Glomerular visceral epithelial cell (primary cell): ENCODE measurements at regions not wholly inside any gene's neighbourhood (a gene's known extent, or its start where the extent isn't known, plus 50 kb on each side); places are given as distances from the start of the nearest gene placed in this dataset.
"Not testable (repeated sequence)": the region's sequence is repeated elsewhere in the genome, so short reads cannot be mapped to it uniquely, and the experiment has no call there.

Experiments
- DNase-seq: peaks from one replicate; pipeline ENCODE4 v3.0.0-alpha.2; 2016; ENCODE audit errors: extremely low spot score

DNA sequence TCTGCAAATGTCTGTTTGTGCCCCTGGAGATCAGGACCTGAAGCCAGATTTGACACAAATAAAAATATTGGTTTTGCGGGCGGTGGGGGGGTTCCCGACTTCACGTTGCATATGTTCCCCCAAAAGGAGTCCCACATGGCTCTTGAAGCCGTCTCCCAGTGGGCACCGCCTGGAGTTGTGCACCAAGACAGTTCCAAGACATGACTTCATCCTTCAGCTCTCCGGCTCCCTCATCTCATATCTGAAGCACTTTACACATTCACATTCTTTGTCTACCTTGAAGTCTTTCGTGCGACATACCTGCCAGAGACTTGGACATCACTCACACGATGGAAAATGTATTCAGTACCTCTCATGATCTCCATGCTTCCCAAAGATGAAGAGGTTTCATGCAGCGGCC, 362.8 kb upstream of the FOXK1 start:
- DNase-seq = no peak

DNA sequence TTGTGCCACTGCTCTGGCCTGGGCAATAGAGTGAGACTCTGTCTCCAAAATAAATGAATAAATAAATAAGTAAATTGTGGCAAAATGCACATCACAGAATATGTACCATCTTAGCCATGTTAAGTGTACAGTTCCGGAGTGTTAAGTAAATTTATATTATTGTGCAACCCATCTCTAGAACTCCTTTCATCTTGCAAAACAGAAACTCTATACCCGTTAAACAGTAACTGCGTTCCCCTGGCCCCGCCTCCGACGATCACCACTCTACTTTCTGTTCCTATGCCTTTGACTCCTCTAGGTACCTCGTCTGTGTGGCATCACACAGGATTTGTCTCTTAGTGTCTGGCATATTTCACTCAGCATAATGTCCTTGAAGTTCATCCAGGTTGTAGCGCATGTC, 356.4 kb upstream of the FOXK1 start:
- DNase-seq = no peak

DNA sequence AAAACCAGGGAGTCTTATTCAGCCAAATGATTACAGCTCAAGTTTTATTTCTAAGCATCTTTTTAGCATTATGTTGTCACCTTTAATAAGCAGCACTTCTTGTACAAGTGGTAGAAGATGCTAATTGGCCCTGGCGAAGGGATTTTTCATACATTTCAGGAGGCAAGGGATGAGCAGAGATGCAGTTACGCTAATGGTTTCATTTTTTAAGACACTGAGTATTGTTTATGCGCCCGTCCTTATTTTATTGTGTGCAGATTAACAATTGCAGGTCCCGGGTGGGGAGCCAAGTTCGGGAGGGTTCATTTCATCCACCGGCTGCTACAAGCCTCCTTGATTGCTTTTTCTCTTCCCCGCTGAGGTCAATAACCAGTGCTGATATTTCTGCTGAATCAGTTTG, 350.4 kb upstream of the FOXK1 start:
- DNase-seq = no peak

DNA sequence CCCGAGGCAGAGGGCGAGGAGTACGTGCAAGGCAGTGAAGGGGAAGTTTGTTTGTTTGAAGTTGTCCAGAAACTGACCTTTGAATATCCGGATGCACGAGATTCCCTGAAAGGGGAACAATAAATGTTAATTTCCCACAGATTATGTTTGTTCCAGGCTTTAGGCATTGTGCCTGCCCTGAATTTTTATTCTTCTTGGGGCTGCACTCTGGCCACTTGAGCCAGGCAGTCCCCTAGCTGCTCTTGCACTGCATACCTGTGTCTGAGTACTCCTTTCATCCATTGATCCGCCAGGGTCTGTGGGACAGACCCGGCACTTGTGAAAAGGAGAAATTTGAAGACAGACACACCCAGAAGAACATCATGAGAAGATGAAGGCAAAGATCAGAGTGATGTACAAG, 343.5 kb upstream of the FOXK1 start:
- no peak for DNase-seq

DNA sequence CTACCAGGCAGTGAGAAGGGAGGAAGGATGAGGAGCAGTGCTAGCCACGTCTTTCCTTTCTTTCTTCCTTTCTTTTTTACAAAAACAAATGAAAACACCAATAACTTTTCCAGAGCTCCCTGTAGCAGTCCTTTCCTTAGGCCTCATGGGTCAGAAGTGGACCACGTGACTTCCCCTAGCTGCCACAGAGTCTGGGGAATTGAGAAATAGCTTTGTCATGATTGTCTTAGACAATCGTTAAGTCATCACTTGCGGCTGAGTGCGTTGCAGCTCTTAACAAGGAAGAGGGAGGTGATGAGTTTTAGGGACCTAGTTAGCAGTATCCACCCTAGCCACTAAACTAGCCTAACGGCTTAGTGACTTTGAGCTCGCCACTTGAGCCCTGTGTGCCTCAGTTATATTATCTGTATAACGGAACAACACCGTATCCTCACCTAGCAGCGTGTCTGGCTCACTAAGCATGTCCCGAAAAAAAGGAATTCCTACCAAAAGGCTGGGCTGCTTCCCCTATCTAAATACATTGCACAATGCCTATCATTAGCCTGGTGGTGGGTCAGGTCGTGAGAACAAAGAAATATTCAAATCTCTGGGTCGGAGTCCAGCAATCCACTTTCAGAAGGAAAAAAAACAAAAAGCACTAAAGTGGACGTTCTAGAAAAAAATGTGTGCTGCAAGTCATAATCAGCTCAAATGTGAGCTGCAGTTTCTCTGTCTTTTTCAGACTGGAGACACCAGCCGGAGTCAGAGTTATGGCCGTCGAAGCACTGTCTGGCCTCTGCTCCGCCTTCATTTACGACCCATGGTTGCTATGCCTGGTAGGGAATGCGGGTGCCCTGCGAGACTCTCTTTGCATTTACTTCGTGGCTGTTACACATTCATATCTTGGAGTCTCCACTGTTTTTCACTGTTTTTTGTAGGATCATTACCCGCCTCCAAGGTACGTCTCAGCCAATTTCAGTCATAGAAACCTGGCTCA, 338.5 kb upstream of the FOXK1 start:
- DNase-seq = no peak

DNA sequence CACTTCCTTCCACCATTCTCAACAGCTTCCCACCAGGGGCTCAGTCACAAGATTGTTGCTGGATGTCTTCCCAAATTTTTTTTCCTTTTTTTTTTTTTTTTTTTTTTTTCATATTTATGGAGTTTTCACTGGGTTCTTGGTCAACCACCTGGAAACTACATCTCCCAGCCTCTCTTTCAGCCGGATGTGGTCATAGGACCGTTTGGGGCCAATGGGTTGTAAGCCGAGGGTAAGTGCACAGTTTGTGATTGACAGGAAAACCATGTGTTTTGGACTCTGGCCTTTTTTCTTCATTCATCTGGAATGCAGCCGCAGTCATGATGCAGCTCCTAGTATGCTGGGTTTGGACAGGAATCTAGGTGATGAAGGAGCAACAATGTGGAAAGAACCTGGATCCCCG, 337.1 kb upstream of the FOXK1 start:
- DNase-seq = no peak

DNA sequence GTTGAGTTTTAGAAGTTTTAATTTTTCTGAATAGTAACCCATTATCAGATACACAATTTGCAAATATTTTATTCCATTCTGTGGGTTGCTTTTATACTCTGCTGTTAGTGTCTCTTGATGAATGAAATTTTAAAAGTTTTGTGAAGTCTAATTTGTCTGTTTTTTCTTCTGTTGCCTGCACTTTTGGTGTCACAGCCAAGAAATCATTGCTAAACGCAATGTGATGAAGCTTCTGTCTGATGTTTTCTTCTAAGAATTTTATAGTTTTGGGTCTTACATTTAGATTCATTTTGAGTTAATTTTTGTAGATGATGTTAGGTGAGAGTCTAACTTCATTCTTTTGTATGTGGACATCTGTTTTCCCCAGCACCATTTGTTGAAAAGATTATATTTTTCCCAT, 330.0 kb upstream of the FOXK1 start:
- DNase-seq = no peak

DNA sequence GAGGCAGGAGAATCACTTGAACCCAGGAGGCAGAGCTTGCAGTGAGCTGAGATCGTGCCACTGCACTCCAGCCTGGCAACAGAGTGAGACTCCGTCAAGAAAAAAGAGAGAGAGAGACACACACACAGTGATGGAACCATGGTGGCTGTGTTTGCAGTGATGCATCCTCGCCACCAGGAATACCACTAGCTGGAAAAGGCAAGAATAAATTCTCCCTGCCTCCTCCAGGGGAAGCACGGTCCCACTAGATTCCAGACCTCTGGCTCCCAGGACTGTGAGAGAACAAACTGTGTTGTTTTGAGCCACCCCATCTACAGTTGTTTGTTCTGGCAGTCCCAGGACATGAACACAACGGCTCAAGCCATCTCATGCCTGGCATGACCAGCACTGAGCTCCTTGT, 320.3 kb upstream of the FOXK1 start:
- DNase-seq = no peak

DNA sequence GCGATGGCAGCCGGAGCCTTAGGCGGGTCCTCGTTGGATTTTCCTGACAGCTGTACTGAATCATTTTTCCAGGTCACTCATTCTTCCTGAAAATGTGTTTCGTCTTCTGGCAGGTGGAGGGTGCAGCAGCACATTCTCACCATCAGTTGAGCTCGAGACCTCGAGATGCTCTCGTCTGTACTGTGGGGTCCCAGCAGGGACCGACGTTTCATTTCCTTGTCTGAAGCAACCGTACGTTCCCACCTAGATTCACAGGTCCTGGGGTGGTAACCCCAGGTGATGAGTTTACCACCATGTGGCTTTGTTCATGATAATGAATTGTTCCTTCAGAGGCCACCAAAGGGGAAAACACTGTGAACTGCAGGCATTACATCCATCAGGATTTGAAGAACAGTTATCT, 298.5 kb upstream of the FOXK1 start:
- no peak for DNase-seq

DNA sequence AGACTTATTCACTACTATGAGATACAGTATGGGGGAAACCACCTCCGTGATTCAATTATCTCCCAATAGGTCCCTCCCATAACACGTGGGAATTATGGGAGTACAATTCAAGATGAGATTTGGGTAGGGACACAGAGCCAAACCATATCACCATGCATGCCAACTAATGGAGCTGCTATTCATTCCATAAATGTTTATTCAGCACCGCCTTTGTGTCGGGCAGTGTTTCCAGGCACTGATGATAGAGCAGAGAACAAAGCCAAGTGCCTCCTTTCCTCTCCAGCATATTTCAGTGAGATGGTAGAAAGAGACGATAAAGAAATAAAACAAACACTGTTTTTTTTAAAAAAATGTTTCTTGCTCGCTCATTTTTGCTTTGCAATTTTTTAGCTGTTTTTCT, 295.9 kb upstream of the FOXK1 start:
- no peak for DNase-seq

DNA sequence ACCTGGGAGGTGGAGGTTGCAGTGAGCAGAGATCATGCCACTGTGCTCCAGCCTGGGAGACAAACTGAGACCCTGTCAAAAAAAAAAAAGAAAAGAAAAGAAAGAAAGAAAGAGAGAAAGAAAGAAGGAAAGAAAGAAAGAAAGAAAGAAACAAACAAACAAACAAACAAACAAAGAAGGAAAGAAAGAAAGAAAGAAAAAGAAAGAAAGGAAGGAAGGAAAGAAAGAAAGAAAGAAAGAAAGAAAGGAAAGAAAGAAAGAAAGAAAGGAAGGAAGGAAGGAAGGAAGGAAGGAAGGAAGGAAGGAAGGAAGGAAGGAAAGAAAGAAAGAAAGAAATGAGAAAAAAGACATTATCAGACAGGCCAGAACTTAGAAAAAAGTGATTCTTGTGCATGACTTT, 291.0 kb upstream of the FOXK1 start:
- DNase-seq = not testable (repeated sequence)

DNA sequence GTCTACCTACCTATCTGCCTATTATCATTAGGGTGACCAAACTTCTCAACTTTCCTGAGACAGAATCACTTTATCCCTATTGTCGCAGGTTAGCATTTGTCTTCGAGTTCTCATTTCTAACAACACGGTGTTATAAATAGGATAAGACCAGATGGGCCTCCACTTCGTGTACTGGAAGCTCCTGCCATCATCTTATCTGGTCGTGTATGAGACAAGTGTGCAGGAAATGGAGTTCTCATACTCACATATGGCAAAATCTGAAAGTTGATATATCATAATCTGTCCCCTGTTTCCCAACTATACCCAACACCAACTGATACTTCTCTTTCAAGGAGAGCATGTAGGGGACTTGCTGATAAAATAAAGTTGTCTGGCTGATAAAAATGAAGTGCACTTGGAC, 287.4 kb upstream of the FOXK1 start:
- DNase-seq = no peak

DNA sequence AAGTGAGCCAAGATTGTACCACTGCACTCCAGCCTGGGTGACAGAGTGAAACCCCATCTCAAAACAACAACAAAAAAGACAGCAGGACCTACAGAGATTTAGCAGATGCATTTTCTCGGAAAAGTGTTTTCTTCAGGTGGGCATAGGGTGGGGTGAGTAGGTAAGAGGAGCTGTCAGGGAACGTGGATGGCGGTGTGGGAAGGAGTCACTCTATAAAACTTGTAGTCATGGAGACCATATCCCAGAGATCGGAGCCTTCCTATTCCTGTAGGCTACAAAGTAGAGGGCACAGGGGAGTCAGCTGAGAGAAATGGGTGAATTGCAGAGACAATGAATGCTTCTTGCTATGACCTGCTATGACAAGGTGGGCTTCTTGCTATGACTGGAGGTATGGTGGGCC, 283.0 kb upstream of the FOXK1 start:
- no peak for DNase-seq

DNA sequence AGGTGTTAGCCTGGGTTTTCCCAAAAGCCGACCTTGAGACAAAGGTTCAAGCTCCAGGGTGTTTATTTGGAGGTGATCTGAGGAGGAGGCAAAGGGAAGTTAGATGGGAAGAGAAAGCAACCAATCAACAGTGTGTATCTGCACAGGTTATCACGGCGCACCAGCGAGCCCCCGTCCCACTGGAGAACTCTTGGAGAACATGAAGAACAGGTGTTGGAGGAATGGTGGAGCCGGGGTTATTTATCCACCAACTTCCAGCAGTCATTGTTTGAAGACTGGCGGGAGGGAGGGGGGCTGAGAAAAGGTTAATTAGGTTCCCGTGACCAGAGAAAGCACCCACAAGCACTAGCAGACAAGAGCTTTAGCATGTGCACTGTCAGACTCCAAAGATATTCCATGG, 282.5 kb upstream of the FOXK1 start:
- no peak for DNase-seq

DNA sequence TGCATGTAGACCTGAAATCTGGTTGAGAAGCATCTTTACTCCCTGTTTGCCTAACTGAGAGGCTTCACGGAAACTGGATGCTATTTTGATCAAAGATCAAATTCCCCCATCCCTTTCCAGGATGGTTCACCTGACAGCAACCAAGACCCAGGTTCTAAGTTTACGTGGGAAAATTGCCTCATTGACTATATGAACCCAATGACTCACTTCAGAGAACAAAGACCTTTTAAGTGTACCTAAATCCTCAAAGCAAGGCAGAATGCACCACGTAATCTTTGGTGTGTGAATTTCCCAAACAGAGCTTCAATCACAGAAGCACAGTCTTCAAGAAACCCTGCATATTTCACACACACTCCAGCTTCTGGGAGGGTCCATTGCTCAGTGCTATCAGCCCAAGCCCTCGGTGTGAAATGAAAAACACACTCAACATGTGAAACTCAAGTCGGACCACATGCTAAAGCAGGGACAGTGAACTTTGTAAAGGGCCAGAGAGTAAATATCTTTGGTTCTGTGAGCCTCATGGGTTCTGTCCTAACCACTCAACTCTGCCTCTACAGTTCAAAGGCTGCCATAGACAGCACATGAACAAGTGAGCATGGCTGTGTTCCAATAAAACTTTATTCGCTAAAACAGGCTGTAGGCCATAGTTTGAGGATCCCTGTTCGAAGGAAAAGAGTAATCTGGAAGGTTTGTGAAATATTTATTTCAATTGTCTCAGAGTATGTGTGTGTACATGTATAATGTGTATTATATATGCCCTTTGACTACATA, 275.6 kb upstream of the FOXK1 start:
- DNase-seq = no peak

DNA sequence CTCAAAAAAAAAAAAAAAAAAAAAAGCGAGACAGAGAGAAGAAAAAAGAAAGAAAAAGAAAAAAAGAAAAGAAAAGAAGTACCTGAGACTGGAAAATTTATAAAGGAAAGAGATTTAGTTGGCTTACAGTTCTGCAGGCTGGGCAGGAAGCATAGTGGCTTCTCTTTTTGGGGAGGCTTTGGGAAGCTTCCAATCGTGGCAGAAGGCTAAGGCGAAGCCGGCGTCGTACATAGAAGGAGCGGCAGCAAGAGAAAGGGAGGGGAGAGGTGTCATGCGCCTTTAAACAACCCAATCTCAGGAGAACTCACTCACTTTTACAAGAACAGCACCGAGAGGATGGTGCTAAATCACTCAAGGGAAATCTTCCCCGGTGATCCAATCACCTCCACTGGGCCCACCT, 272.1 kb upstream of the FOXK1 start:
- DNase-seq = no peak

DNA sequence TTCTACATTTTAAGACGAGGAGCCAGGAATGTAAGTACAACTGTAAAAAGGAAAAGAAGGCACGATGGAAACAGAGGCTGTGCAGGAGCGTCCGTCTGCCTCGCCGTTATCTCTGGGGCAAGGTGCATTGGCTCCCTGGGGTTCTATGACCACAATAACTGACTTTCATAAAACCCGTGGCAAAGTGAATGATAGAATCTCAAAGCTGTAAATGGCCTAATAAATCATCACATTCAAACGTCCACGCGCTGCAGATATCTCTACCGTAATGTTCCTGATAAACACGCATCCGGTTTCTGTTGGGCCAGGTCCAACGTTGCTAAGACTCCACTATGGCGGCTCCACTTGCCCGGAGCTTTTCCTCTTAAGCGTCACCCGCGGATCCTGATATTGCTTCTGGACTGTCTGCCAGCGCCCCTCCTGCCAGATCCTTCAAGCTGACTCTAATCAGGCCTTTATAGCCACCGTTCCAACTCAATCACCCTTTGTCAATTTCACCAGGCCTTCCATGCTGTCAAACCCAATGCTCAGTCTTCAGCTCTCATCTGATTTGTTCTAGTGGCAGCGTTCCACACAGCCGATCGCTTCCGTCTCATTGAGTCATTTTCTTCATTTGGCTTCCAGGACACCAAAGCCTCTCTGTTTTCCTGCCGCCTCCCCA, 265.6 kb upstream of the FOXK1 start:
- DNase-seq = no peak

DNA sequence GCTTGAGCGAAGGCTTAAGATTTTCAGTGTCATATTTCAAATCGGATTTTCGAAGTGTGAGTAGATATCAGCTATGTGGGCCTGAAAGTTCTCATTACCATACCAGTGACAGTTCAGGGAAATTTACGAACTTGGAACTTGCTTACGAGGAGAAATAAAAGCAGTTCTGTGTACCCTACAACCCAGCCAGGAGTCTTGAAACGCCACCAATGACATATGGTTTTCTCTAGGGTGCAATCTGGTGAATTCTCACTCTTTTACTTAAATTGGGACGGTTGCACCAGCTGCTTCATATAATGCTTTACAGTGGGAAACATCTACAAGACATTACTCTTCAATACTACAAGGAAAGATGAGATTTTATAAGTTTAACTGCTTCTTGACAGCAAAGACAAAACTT, 253.6 kb upstream of the FOXK1 start:
- no peak for DNase-seq

DNA sequence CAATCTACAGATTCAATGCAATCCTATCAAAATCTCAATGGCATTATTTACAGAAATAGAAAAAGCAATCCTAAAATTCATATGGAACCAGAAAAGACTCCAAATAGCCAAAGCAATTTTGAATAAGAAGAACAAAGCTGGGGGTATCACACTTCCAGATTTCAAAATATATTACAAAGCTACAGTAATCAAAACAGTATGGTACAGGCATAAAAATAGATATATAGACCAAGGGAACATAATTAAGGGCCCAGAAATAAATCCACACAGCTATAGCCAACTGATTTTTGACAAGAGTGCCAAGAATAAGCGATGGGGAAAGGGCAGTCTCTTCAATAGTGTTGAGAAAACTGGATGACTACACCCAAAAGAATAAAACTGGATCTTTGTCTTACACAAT, 251.9 kb upstream of the FOXK1 start:
- DNase-seq = no peak

DNA sequence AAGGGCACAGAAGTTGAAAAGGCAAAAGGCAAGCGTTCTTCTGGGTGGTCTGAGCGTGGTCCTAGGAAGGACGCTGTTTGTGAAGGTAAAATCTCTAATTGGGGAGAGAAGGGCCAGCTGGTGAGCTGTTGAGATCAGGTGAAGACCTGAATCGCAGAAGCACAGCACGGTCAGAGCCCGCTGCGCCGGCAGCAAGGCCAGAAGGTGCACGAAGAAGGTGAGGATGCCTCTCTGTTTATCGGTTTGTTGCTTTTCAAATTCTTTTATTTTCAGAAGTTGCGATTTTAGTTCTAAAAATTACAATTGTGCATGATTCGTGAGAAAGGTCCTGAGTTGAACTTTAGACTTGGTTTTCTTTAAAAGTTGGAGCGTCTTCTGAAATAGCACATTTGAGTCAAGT, 247.8 kb upstream of the FOXK1 start:
- DNase-seq = no peak

DNA sequence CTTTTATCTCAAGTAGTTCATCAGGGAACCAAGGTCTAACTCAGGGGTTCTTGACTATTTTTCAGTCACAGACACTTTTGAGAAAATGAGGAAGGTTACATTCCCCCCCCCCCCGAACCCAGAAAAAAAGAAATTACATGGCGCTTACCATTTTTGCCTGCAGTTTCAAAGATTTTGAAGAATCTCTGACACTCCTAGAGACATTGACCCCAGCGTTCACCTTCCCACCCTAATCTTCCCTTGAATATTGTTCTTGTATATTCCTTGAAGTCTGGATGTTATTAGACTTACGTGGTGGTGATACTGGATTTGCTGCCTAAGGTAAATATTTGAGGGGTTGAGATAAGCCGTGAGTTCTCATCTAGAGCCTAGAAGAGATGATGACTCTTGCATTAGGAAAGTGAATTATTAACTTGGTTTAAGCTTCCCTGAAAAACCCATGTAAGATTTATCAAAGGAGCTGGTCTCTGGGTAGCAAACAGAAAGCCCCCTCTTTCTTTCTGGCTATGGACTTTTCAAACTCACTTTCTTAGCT, 245.7 kb upstream of the FOXK1 start:
- no peak for DNase-seq

DNA sequence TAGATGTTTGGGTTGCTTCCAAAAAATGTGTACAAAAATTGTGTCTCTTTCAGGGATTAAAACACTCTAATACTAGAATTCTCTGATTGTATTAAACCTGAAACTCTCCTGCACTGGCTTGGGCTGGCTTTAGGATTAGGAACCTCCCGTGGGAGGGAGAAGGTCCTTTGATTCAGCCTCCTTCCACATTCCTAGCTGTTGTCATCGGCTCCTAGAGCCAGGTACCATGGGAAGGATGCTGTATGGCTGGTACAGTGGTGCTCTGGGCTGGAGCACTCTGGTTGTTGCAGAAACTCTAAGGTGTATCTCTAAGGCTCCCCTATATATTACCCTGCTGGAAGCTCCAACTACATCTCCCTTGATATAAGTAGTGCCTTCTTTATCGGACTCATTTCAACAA, 245.2 kb upstream of the FOXK1 start:
- DNase-seq = no peak
